Stimulated activated CD4-positive, alpha-beta T cell treated with anti-CD3 and anti-CD28 coated beads, Interleukin-1b, Interleukin-23, amount 100 ng/mL, for 4 hours (primary cell): ENCODE measurements at regions not wholly inside any gene's neighbourhood (a gene's known extent, or its start where the extent isn't known, plus 50 kb on each side); places are given as distances from the start of the nearest gene placed in this dataset.
"Not testable (repeated sequence)": the region's sequence is repeated elsewhere in the genome, so short reads cannot be mapped to it uniquely, and the experiment has no call there.

Source experiments
- DNase-seq, 2 donors: peaks; one replicate each; pipeline ENCODE4 v3.0.0-alpha.2; 2020; ENCODE audit warnings: low read depth in 2 of 2

DNA sequence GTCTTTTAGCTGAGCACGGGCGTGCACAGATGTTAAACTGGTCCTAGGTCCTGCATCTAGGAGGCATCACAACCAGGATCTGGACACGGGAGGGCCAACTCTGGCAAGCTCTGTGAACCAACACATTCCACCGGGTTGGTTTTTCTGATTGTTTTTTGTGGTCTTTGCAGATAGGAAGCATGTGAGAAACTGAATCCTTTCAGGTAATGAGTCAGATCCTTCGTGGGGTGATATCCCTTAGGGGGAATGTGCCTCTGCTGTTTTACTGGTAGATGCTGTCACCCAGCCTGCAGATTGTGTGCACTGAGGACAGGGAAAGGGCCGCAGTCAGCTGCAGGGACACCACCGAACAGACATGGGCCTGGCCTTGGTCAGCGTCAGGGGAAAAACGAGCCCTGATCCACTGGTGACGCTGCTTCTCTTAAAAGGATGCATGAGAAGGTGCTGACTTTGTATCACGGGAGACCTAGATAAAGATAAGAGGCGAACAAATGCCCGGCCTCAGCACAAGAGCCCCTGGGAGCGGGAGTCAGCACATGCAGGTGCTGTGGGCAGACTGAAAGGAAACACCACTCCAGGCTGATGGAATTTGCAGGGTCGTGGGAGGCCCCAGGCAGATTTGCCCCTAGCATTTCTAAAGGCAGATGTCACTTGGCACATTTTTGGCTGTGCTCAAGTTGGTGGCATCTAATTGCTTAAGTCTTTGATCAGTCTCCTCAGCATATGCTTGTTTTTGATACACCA lies 51.1 kb downstream of the DOP1B start:
- no peak for DNase-seq

- DNase-seq: no peak
These were observed 51.8 kb downstream of the DOP1B start for GRCh38 chr21:36208326-36209013.

- peak in 1 of 2 donors; percentile 10 for DNase-seq
These were observed 53.1 kb downstream of the DOP1B start for GRCh38 chr21:36209626-36210171.

GRCh38 chr21:36210779-36211659 lies 54.4 kb downstream of the DOP1B start:
- DNase-seq: no peak

- DNase-seq: no peak
These were observed 55.3 kb downstream of the DOP1B start for GRCh38 chr21:36211660-36212512.

- DNase-seq: no peak
These were observed 55.8 kb downstream of the DOP1B start for GRCh38 chr21:36212513-36212780.

- no peak for DNase-seq
These were observed 57.9 kb downstream of the DOP1B start for GRCh38 chr21:36214561-36214960.

DNA sequence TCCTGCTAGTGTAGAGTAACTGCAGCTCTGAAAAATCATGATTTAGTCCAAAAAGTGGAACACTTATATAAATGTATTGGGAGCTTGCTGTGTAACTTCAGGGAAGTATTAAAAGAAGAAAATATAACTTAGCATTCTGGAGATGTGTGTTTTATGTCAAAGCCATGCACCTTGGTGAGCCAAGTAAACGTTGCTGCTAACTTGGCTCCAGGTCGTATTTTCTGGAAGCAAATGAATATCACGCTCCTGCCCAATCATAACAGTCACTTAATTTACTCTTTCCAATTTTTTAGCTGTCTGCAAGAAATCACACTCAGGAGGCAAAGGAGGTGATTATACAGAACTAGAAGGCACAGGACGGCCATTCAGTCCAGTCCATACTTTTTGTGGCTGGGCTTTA lies 61.1 kb downstream of the DOP1B start:
- no peak for DNase-seq

DNA sequence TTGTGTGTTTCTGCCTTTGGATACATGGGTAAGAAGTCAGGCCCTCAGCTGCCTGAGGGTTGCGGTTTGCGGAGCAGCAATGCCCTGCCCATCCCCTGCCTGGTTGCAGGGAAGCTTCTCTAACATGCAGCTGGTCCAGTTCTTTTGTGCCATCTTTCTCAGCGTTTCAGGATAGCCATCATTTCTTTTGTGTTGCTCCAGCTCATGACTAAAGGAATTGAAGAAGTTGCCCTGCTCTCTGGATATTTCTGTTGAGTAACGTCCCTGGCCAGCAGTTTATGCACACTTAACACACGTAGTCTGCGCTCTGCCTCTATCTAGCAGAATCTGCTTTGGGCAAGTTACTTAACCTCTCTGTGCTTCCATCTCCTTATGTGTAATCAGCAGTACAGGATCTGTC lies 62.1 kb downstream of the DOP1B start:
- DNase-seq: no peak

GRCh38 chr21:36223451-36223850 lies 66.8 kb downstream of the DOP1B start:
- DNase-seq: no peak

GRCh38 chr21:36229181-36229580 lies 72.6 kb downstream of the DOP1B start:
- no peak for DNase-seq

DNA sequence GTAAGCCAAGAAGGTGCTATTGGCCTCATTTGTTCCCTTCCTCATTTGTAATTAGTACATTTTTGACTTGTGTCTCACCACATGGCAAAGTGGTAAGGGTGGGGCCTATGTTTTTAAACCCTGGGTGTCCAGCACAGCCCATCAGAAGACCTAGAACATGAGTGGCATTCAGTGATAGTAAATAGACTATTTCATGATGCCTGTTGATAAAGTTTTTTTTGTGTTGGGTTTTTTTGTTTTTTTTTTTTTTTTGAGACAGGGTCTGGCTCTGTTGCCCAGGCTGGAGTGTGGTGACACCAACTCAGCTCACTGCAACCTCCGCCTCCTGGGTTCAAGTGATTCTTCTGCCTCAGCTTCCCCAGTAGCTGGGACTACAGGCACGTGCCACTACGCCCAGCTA lies 74.8 kb downstream of the DOP1B start:
- not testable (repeated sequence) for DNase-seq

DNA sequence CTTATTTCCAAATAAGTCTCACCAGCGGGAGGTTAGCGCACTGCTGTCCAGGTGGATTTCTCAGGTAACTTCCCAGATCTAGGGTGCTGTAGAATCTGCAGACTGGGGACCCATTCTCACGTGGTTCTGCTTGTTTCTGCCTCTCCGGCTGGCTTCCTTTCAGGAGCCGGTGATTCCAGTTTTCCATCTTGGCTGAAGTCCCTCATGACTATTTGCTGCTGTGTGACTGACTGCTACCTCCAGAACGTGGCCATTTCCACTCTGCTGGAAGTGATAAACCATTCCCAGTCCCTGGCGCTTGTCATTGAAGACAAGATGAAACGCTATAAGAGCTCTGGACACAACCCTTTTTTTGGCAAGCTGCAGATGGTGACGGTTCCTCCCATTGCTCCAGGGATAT lies 76.0 kb downstream of the DOP1B start:
- DNase-seq: no peak

DNA sequence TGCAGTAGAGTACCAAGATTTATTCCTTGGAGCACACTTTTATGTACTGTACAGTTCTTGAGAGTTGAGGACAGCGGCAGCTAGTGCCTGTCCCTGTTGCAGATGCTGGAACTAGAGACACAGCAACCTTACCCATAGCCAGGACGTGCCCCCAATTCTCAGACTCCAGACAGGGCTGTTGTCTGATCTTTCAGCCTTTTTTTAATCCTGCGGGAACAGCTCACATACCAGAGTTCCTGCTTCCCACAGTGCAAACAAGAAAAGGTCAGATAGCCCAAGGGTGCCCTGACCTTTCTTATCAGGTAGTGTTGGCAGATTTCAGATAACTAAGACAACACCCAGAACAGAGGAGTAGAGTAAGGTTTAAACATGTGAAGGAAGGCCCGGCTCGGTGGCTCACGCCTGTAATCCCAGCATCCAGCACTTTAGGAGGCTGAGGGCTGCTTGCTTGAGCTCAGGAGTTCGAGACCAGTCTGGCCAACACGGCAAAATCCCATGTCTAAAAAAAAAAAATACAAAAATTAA lies 78.5 kb downstream of the DOP1B start:
- no peak for DNase-seq

DNA sequence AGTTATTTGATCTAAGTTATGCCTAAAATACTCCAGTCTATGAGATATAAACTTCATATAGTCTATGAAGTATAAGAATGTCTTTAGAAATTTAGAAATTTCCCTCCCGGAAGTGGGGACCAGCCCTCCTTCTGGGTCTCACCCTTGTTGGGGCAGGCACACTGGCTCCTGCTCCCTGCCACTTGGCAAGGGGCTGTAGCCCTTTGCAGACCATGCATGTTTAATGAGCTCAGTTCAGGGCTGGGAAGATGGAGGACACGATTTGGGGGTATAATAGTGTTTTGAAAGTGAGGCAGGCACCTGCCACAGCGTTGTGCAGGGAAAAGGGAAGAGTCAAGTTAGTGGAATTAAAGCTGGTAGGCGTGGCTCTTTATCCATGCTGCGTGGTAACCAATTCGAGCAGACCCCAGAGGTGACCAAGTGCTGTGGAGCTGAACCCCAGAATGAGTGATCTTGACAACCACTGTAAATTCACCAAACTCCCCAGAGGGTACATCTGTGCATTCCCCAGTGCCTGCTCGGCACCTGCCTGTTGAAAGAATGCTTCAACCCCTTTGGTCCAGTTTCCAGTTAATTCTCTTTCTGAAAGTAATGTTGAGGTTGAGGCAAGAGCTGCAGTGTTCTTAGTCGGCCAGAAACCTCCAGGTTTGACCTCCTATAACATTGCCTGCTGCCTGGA lies 79.6 kb downstream of the DOP1B start:
- no peak for DNase-seq

DNA sequence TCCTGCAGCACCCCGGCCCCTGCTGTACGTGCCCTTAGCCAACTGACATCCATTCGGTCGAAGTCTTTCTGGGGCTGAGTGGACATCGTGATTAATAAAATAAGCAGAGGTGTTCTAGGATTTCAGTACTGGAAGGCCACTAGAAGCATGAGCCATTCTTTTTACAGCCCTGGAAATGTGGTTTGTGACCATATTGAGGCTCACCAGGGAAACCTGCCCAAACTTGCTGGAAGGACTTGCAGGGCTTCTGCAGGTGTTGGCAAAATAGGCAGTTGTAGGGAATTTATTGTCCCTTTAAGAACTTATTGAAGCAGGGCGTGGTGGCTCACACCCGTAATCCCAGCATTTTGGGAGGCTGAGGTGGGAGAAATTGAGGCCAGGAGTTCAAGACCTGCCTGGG lies 80.8 kb downstream of the DOP1B start:
- DNase-seq: no peak

- DNase-seq: no peak
These were observed 80.4 kb upstream of the MORC3 start for GRCh38 chr21:36239585-36239984.

- no peak for DNase-seq
These were observed 78.3 kb upstream of the MORC3 start for GRCh38 chr21:36241717-36242116.

GRCh38 chr21:36245115-36245514 lies 74.9 kb upstream of the MORC3 start:
- no peak for DNase-seq

DNA sequence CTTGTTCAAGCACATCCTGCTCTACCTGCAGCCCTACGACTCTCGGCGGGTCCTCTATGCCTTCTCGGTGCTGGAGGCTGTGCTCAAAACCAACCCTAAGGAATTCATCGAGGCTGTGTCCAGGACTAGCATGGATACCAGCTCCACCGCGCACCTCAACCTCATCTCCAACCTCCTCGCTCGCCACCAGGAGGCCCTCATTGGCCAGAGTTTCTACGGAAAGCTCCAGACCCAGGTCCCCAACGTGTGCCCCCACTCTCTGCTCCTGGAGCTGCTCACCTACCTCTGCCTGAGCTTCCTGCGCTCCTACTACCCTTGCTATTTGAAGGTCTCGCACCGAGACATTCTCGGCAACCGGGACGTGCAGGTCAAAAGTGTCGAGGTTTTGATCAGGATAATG lies 74.3 kb upstream of the MORC3 start:
- DNase-seq: no peak
